Right lobe of liver (tissue), 6 donors: ENCODE measurements at regions not wholly inside any gene's neighbourhood (a gene's known extent, or its start where the extent isn't known, plus 50 kb on each side); places are given as distances from the start of the nearest gene placed in this dataset.
"Not testable (repeated sequence)": the region's sequence is repeated elsewhere in the genome, so short reads cannot be mapped to it uniquely, and the experiment has no call there.

ENCODE experiments used
- ATAC-seq, 4 donors: fragments of 200-7000 bp; cut with Tn5 transposase; one replicate each; pipeline ENCODE4 v1.9.1; 2020; ENCODE audit warnings: mild to moderate bottlenecking in 4 of 4, moderate library complexity in 4 of 4
- DNase-seq, 3 donors: peaks; one replicate each; pipeline ENCODE4 v3.0.0-alpha.2; 2020
- H3K27ac ChIP-seq, 3 donors: fragments of 200-600 bp; one replicate each; pipeline ENCODE4 v1.8.0; 2022
- H3K27me3 ChIP-seq, 2 donors: fragments of 200-600 bp; one replicate each; pipeline ENCODE4 v1.8.0; 2022
- H3K36me3 ChIP-seq, 4 donors: fragments of 200-600 bp; sonication (generic) in 1 of 4; one replicate each; pipeline versions ENCODE4 v1.5.1 to v1.8.0; 2017 to 2022; ENCODE audit warnings: control low read depth in 1 of 4
- H3K4me1 ChIP-seq, 4 donors: fragments of 200-600 bp; sonication (generic) in 1 of 4; one replicate each; pipeline versions ENCODE4 v1.5.1 to v1.8.0; 2017 to 2022; ENCODE audit warnings: control low read depth in 1 of 4
- H3K4me3 ChIP-seq, 3 donors: fragments of 200-600 bp; one replicate each; pipeline ENCODE4 v1.8.0; 2022
- H3K9me3 ChIP-seq, 4 donors: fragments of 200-600 bp; sonication (generic) in 1 of 4; one replicate each; pipeline versions ENCODE4 v1.5.1 to v1.8.0; 2017 to 2022; ENCODE audit warnings: control low read depth in 1 of 4
- CTCF ChIP-seq, 4 donors: fragments of 200-600 bp in 3 of 4; fragments of 450-650 bp in 1 of 4; IDR thresholded peaks; one replicate each; pipeline versions ENCODE4 v1.5.1 to v1.8.0; 2016 to 2022; ENCODE audit warnings: antibody characterized with exemption in 4 of 4, mild to moderate bottlenecking in 2 of 4
- POLR2A ChIP-seq: fragments of 450-650 bp; IDR thresholded peaks from one replicate; pipeline ENCODE4 v1.6.1; 2017; ENCODE audit warnings: antibody characterized with exemption, mild to moderate bottlenecking
- WGBS: methylation state at CpG from one replicate; pipeline ENCODE4 v1.1.6; 2018; ENCODE audit warnings: low coverage, low lambda C conversion rate; ENCODE audit not compliant: insufficient coverage; ENCODE audit errors: missing lambda C conversion rate; 5-methylcytosine and 5-hydroxymethylcytosine counted together
- intact Hi-C, 2 donors: fragments of 100-400 bp; cut with DNase I; formaldehyde crosslinking; loops; one replicate each; pipeline versions ENCODE4 v1.11.2 to v1.14.1; 2022
- donor health status: DM: no; HTN: yes; CAD: no.
- donor health status: DM: no; HTN: no; CAD: no.
- donor health status: DM: no; HTN: no; CAD: no.
- donor health status: DM: no; HTN: yes; CAD: no.
- donor health status: DM: no; HTN: yes; CAD: no.

- no peaks in the 10 kb centered on the region for H3K36me3 ChIP-seq
- WGBS, result 70% methylated on average over 8 of the region's 8 CpGs
- no peaks in the 10 kb centered on the region for H3K4me1 ChIP-seq
- TF ChIP-seq CTCF (IDR thresholded peaks at IDR 0.05) (no peak), POLR2A (no peak)
- H3K27me3 ChIP-seq, result no peaks in the 10 kb centered on the region
- ATAC-seq (peak in 3 of 4 donors; percentile 16 to 73 (median 50)), DNase-seq (no peak)
- intact Hi-C loops, result no loop called here
- H3K9me3 ChIP-seq, result no peaks in the 10 kb centered on the region
- no peak overlapping the region for H3K4me3 ChIP-seq
- H3K27ac ChIP-seq, result no peak overlapping the region
These were observed 141.7 kb upstream of the SOD1 start for GRCh38 chr21:31517664-31518414.

- DNase-seq, result no peak
- TF ChIP-seq CTCF (IDR thresholded peaks at IDR 0.05) (no peak), POLR2A (no peak)
- Histone ChIP-seq H3K36me3 (no peaks in the 10 kb centered on the region), H3K4me3 (no peak overlapping the region), H3K4me1 (no peaks in the 10 kb centered on the region), H3K9me3 (no peaks in the 10 kb centered on the region), H3K27ac (no peak overlapping the region), H3K27me3 (no peaks in the 10 kb centered on the region)
- no peak for ATAC-seq
- intact Hi-C loops, result no loop called here
- WGBS, result 67% methylated on average over 1 of the region's 2 CpGs
These were observed 144.2 kb upstream of the SOD1 start for GRCh38 chr21:31515253-31515652.

GRCh38 chr21:31514598-31514997, 144.9 kb upstream of the SOD1 start:
- Histone ChIP-seq H3K9me3 (no peaks in the 10 kb centered on the region), H3K27ac (no peak overlapping the region), H3K36me3 (no peaks in the 10 kb centered on the region), H3K4me3 (no peak overlapping the region), H3K4me1 (no peaks in the 10 kb centered on the region), H3K27me3 (no peaks in the 10 kb centered on the region)
- ATAC-seq (peak in 1 of 4 donors; percentile 13), DNase-seq (no peak)
- TF ChIP-seq POLR2A (no peak), CTCF (IDR thresholded peaks at IDR 0.05) (no peak)
- WGBS, result 69% methylated on average over 8 of the region's 12 CpGs
- intact Hi-C loops, result no loop called here

GRCh38 chr21:31513541-31513940, 146.0 kb upstream of the SOD1 start:
- DNase-seq, intact Hi-C loops, H3K27ac ChIP-seq, H3K27me3 ChIP-seq, H3K36me3 ChIP-seq, ATAC-seq, H3K4me1 ChIP-seq, H3K9me3 ChIP-seq, H3K4me3 ChIP-seq: not testable (repeated sequence)
- 92% methylated on average over 5 of the region's 5 CpGs for WGBS

- DNase-seq, H3K27ac ChIP-seq, H3K4me3 ChIP-seq, H3K36me3 ChIP-seq, intact Hi-C loops, H3K9me3 ChIP-seq, ATAC-seq, H3K4me1 ChIP-seq, H3K27me3 ChIP-seq: not testable (repeated sequence)
- 93% methylated on average over 3 of the region's 4 CpGs for WGBS
These were observed 147.5 kb upstream of the SOD1 start for GRCh38 chr21:31511999-31512398.
